NOMO-1 (cell line): ENCODE measurements at regions not wholly inside any gene's neighbourhood (a gene's known extent, or its start where the extent isn't known, plus 50 kb on each side); places are given as distances from the start of the nearest gene placed in this dataset.

Experiments
- DNase-seq, 2 experiments: peaks; one replicate each; lab custom pipeline; 2025; ENCODE audit not compliant: unreplicated experiment in 2 of 2; lab: John Stamatoyannopoulos, UW

DNA sequence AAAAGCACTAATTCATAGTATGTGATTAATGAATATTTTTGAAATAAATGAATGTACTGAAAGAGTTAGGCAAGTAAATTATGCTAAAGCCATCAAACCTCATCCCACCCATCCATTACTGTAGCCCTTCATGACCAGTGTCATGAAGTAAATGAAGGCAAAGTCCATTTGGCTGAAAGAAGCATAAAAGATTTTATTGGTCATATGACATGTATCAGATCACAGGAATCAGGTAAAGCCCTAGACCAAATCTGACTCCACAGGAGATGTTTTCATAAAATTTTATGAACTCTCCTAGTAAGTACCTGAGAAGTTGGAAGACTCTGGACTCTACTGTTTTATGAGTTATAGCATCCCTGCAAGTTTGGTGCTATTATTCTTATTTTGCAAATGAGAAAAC is 213.5 kb downstream of the TMEM114 start:
- no peak for DNase-seq

DNA sequence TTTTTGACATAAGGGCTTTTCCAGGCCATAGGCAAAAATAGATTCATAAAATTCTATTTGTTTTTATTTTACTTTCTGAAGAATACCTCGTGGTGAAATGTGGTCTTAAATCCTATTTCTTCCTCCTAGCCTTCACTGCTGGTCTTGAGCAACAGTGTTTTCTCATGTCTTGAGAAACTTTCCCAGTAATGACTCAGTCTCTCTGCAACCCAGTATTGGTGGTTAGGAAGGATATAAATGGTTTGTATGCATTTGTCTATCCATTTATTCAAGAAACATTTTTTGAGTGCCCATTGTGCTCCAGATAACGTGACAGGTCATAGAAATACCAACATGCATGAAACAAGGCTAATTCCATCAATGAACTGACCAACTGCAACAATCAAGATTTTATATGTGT is 213.9 kb downstream of the TMEM114 start:
- no peak for DNase-seq

DNA sequence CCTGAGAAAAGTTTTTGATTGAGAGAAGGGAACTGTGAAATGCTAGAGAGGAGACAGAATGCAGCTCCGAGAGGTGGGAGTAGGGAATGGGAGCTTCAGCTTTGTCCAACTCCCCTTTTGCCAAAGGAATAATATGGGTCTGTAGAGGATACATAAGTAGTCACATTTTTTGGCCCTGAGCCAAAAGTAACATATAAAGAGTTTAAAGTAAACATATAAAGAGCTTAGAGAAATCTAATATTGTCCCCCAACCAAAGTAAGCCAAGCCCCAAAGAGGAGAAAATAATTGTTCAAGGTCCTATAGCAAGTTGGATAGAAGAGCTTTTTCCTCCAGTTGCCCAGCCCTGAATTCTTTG is 215.1 kb downstream of the TMEM114 start:
- no peak for DNase-seq

DNA sequence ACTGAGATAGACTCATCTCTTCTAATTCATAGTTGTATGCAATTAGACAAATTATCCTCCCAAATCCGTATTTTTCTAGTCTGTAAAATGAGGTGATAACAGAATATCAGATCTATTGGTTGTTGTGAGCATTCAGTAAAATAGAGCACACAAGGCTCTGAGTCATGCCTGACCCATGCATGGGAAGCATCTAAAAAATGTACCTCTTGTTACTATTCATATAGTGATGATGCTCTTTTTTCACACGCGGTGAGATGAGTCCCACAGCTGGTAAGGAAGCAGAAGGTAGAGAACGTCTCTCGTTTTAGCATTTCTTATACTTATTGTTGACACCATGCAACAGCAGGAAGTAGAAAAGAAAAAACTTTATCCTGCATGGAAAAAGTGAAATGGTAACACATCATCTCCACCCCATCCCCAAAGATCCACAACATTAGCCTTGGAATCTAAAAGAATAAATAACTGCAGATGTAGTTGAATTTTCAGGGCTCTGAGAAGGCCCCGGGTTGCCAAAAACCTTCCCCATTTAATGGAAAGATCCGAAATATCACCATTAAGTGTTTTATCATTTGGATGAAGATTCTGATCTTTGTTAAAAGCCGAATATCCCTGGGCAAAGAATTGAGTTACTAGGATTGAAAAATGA is 215.6 kb downstream of the TMEM114 start:
- DNase-seq, result no peak

DNA sequence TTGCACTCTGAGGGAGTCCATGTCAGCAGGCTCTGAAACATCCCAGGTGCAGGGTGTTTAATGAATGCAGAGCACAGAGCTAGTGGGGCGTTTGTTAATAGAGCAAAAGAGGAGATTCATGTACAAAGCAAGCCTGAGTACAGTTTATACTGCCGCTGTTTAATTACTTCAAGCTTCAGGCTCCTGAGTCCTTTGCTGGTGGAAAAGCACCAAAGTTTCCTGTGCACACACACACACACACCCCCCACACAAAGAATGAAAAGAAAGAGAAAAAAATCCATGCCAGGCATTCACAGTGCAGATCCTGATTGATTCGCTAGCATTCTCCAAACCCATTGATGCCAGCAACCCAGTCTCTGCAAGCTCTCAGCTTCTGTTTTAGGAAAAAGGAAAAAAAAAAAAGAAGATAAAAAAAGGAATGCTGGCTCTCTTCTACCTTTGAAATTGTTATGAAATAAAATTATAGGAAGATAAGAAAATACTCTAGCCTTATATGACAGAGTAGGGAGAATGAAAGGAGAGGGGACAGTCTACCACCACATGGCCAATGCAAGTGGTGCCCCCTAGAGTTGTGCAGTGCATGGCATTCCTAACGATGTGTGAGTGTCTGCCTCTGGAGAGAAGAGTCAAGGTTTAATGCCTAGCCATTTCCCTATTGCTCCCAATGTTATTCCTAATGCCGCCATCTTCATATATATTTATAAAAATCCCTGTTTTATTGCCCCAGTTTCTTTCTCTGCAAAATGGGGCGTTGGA is 216.5 kb downstream of the TMEM114 start:
- DNase-seq, result no peak

DNA sequence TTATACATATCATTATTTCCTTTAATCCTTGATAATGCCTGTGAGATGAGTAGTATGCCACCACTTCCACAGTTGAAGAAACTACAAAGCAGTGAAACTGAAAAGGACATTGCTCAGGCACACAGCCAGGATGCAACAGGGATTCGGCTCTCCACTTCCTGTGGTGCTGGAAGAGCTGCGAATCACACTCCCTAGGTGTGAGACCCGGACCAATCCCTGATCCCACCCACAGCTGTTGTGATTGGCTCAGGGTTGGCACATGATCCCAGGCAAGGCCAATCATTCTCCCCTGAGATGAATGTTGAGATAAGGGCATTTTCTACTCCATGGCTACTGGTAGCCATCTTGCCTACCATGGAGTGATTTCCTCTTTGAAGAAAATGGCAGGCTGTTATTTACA is 218.2 kb downstream of the TMEM114 start:
- DNase-seq, result no peak

DNA sequence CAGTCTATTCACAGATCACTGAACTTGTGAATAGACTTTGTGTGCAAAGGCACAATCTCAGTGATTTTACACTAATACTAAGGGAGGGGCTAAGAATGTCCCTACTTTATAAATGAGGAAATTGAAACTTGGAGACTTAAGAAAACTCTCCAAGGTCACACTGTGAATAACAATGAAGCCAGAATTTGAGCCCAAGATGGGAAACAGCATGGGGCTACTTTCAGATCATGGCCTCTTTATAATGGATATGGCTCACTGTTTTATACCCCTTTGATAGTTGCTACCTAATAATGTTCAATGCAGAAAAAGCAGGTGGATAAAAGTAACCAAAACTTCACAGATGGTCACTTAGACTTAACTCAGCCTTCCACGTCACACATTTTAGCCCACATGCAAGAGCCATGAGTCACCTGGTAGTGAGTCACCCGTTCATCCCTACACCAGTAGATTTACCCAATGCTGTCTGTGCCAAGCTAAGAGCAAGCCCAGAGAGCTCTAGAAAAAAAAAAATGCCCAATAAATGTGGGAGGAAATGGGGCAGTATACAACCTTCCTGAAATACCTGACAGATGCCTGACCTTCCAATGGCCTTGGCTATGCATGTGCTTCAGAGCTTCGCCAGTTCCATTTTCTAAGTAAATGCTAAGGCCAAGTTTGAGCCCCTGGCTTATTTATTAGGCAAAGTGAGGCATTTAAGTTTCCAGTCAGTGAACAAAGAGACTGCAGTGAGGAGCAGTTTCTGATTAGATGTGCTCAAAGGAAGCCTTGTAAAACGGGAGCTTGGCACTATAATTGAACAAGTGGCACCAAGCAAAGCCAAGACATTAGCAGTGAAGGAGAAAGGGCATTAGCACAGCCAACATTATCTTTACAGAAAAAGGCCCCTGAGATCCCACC is 219.7 kb downstream of the TMEM114 start:
- no peak for DNase-seq

DNA sequence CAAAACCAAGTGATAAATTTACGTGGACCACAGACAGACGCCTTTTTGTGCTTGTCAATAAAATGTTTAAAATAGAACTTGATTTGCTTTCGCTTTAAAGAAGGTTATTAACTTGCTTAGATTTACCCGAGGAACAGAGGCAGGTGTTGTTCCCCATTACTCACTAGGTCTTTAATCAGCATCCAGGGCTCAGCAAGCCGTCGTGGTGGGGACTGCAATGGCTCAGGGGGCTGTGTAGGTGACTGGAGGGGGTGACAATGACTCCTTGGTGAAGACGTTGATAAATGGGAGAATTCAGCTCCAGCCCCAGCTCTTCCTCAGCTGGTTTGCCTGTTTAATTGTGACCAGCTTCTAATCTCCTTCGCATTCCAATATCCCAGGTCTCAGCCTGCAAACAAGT is 231.4 kb downstream of the TMEM114 start:
- no peak for DNase-seq

DNA sequence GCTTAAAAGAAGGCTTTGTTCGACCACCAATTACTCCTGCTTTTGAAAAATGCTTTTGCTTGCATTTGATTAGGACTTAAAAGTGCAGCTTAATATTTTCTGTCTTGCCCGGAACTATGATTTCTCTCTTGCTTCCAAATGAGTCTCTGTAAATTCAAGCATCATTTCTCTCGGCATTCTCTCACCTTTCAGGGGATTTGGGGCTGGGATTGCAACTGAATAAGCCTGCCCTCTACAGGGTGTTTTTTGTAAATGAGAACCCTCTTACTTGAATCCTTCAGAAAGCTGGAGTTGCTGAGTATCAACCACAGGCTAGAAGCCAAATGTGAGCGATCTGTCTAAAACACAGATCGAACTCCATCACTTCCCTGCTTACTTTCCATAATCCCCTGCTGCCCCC is 234.6 kb downstream of the TMEM114 start:
- no peak for DNase-seq

DNA sequence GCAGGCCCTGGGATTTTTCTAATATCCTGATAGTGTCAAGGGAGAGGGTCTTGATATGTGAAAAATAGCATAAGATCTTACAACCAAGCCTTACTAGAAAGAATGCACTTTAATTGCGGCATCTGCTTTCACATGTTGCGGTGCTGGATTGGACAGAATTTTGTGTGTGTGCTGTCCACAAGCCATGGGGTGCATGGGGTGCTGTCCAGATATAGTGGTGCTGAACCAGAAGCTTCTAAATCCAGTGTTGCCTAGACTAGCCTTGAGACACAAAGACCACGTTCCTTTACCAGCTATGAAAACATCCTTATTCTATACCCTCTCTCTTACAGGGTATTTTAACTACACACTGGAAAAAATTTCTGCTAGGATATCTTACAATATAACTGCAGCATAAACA is 244.0 kb downstream of the TMEM114 start:
- DNase-seq, result no peak

DNA sequence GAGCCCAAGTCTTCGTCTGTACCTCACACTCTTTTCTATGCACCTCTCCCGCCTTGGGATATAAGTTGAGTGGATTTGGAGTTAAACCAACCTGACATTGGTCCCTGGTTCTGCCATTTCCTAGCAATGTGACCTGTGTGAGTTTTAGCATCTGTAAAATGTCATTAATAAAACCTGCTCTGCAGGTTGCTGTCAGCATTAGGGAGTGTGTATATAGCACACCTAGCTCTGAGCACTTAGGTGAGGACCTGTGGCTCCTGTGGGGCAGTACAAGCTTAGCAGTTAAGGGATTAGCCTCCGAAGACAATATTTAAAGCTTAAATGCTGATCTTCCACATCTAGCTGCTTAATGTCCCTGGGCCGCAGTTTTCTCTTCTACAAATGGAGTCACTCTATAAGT is 248.0 kb downstream of the TMEM114 start:
- no peak for DNase-seq

DNA sequence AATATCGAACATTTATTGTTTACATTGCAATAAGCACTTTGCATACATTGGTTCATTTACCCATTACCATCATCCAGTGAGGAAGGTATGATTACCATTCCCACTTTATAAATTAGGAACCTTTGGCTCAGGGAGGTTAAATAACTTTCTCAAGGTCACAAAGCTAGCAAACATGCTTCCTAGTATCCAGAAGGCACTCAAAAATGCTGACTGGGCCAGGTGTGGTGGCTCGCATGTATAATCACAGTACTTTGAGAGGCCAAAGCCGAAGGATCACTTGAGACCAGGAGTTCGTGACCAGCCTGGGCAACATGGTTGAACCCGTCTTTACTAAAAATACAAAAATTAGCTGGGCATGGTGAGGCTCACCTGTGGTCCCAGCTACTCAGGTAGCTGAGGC is 259.6 kb downstream of the TMEM114 start:
- no peak for DNase-seq

DNA sequence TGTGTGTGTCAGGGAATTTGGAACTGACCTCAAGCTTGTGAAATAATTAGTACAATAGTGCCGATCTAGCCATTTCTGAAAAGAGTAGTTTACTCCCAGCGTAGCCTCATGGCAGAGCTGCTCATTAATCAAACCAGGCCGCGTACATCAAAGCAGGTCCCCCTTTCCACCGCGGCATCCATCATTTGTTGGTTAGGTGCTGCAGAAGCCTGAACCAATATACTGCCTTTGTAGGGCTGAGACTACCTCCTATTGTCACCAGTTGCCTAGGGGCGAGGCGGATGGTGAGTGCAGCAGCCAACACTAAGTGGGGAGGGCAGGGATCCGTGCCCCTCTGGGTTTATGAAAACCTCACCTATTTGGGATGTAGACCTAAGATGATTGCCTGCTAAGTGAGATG is 264.1 kb downstream of the TMEM114 start:
- no peak for DNase-seq

DNA sequence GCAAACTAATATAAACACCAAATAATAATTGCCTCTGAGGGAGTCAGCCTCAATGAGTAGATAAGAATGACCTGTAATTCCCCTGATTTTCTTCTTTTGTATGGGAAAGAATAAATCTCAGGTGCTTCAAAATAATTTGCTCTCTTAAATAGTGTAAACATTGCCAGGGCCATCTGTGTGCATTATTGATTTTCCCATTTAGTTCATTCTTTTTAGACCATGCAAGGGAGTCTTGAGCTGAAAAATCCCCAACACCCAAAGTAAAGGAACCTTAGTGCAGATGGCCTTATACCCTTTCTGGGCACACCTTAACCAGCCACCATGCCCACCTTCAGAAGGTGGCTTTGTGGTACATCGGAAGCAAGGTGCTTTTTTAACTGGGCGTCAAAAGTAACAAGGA is 267.2 kb downstream of the TMEM114 start:
- DNase-seq, result no peak

DNA sequence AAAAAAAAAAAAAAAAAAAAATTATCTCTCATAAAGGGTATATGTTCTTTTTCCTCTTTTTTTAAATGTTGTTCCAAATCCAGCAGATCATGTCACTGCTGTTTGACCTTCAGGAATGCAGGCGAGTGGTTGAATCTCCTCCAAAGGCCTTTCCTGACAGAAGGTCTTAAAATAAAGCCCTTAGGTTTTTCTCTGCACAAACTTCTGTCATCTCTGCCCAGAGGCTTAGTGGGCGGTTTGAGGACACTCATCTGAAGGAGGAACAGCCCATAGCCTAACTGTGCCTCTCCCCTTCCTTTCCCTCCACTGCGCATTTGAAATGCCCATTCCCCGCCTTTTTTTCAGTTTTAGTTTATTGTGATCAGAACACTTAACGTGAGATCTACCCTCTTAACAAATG is 270.2 kb downstream of the TMEM114 start:
- no peak for DNase-seq

DNA sequence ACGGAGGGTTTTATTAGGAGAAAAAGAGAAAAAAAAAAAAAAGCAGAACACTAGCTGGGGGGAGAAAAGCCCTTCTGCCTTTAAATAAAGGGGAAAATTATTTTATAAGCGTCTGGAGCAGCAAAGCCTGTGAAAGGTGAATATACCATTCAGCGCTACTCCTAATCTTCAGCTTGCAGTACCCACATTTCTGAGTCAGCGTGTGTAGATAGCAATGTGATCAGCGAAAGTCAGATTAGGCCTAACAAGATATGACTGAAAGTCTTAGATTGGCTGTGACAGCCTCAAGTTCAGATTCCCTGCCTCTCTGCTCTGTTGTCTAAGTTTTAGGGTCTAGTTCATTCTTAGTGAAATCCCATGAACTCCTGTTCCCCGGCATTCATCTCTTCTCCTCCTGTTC is 279.5 kb downstream of the TMEM114 start:
- no peak for DNase-seq

DNA sequence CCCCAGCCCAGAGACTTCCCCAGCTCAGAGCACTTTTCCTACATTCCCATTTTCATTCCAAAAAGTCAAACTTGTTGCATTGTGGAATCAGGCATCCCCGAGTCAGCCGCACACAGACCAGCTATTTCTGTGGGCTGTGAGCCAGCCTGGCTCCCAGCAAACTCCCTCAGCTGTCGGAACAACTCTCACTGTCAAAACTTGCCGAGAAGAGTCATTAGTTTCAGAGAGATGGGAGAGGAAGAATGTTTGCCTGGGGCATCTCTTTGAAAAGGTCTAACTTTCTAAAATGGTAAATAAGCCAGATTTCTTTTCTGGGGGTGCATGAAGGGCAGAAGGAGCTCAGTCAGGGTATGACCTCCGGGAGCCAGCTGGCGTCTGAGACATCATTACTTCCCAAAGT is 280.0 kb downstream of the TMEM114 start:
- DNase-seq, result no peak

DNA sequence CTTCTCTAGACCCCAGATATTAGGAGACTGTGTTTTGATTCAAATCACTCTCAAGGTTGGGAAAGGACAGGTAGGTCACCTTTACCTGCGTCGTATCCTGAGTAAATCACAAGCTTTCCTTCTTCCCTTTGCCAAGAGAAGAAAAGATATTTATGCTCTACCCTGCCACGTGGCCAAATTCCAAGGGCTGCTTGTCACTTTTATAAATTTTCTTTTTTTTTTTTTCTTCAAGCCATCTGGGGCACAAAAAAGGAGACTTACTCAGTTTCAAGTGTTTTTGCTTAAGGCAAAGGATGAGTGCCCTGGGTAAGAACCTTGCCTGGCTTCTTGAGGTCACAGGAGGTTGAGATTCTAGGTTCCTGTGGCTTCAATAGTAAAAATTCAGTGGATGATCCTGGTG is 285.1 kb downstream of the TMEM114 start:
- no peak for DNase-seq

DNA sequence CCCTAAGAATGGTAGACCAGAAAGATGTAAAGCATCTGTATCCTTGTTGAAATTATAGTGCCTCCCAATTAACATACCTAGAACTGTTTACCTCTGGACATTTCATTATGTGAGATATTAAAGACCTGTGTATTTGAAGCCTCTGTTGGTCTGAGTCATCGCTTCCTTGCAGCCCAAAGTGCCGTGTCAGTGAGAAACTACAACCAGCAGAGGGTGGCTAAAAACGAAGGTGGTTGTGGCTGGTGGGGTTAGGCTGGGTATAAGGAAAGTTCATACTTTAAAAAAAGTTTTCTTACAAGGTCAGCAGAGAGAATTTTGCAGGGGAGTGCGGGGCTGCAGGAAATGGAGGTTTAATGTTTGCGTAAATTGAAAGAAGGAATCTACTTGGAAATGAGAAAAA is 290.7 kb downstream of the TMEM114 start:
- no peak for DNase-seq

DNA sequence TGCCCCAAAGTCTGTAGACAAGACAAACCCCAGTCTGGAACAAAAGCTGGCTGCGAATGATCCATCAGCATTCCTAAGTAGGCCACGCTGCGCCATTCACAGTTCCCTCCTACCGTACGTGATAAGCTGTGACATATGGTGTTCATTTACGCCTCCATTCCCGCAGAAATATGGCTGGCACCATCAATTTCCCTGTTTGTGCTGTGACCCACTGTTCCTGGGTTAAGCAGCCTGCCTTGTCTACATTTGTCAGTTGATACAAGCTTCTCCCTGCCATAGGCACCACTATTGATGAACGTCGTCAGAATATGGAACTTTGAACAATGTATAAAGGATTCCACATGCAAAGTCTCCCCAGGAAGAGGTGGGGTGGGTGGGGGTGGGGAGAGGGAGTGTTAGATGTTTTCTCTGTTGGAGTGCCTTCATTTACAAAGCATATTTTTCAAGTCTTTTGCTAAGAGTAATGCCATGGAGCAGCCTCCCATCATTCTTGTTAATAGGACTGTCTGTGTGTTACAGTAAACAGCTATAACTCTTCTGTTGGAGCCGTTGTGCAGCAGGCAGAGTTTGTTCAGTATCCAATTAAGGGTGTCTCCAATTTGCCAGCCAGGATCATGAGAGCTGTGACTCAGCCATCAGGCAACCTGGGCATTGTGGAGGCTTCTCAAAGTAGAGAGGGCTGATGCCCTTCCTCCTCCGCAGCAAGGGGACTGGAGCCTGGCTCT is 294.6 kb downstream of the TMEM114 start:
- DNase-seq, result no peak

DNA sequence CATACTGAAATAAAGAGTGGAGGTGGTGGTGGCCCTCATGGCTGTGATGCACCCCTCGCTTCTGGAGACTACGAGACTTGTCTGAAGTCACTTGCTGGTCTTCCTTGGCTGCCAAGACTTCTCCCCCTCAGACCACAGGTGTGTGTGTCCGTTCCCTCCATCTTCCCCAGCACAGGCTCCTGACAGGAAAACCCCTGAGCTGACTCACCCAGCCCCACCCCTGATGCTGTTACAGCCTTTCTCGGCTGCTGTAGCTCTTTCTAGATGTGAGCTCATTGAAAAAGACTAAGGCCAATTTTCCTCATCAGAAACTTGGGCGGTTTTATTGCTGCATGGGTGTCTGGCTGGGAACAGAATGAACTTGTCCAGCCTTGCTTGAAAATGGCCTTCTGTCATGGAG is 296.9 kb downstream of the TMEM114 start:
- no peak for DNase-seq
